ENCODE measurements at regions not wholly inside any gene's neighbourhood (a gene's known extent, or its start where the extent isn't known, plus 50 kb on each side); places are given as distances from the start of the nearest gene placed in this dataset.
"Not testable (repeated sequence)": the region's sequence is repeated elsewhere in the genome, so short reads cannot be mapped to it uniquely, and the experiment has no call there.

DNA sequence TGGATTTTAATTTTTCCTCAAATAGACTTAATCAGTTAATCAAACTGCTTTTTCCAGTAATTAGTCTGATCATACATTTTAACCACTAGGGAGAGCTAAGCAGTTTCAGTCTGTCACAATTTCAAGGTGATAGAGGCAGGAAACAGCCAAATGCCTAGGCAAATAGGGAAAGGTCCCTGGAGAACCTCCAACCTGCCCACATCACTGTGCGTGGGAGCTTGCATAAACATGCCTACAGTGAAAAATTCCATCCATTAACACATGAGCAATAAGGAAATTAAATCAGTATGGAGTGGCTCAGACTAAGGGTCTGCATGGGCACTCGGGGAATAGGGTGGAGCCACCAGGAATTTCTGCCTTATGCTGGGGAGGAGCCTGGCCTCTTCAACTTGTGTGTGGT lies 74.6 kb downstream of the AASDHPPT start:
- no peak for DNase-seq (ENCODE audit: low read depth)
- no peak overlapping the region for H3K4me3 ChIP-seq (ENCODE audit: low read depth, low read length)

DNA sequence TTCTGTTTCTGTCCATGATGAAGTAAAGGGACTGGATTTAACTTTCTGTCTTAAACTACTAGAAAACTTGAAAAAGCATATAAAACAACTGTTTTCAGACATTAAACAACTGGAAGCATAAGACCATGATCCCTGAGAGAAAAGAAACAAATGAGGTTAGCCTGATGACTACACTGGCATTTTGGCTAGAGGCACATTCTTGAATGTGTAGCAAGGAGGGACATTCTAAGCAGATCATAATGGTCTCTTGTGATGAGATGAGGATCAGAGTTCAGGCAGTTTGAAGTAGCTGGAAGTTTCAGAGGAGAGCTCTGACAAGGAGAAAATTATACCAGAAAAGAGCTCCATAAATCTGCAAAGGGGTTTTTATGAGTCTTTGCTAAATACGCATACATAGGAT lies 75.4 kb downstream of the AASDHPPT start:
- DNase-seq (ENCODE audit: low read depth) = no peak
- no peak overlapping the region for H3K4me3 ChIP-seq (ENCODE audit: low read depth, low read length)

DNA sequence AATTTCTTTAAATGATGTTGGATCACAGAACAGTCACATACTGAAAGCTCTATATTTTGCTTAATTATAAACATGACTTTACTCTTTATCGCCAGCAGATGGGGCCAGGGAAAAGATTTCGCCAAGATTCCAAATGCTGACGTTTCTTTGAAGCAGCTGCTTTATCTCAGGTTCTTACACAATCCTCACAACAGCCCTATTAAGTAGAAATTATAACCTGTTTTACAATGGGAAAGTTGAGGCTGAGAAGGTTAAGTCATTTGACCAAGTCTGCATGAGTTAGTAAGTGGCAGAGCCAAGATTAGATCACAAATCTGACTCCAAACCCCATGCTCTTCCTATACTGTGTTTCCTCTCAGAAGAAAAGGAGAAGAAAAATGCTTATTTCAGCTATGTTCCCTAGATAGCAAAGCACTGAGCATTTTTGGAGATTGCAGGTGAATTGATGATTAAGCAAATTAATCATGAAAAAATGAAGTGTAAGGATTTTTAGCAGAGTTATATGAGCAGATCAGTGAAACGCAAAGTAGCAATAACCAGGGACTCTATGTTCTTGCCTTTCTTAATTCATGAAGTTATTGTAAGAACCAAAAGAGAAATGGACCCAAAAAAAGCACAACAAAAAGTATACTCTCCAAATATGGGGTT lies 79.0 kb downstream of the AASDHPPT start:
- no peak overlapping the region for H3K4me3 ChIP-seq (ENCODE audit: low read depth, low read length)
- peak; percentile 30 for DNase-seq (ENCODE audit: low read depth)

DNA sequence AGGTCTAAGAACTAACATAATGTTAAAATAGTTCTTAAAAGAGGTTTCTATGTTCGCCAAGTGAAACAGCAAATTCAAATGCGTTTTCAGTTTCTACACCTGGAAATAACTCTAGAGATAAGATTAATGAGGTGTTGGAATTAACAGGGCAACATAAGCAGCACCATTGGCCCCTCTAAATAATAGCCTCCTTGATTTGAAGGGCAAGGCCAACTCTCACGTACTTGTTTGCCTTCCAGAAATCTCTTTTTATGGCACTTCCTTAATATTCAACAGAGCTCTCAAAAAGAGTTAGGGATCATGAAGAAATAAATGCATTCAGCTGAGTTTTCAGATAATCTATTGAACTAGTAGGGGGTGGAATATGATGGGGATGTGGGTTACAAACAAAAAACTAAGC lies 80.9 kb downstream of the AASDHPPT start:
- DNase-seq (ENCODE audit: low read depth) = no peak
- no peak overlapping the region for H3K4me3 ChIP-seq (ENCODE audit: low read depth, low read length)

DNA sequence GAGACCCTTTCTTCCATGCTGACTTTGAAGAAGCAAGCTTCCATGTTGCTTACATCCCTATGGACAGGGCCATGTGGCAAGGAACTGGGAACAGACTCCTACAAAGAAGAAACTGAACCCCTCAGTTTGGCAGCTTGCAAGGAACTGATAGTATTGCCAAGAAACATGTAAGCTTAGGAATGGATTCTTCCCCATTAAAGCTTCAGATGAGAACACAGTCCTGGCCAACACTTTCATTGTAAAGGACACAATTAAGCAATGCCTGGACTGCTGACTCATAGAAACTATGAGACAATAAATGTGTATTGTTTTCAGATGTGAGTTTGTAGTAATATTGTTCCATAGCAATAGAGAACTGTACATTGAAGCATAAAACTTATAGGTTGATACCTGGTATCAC lies 82.4 kb downstream of the AASDHPPT start:
- DNase-seq (ENCODE audit: low read depth) = peak; percentile 36
- no peak overlapping the region for H3K4me3 ChIP-seq (ENCODE audit: low read depth, low read length)

DNA sequence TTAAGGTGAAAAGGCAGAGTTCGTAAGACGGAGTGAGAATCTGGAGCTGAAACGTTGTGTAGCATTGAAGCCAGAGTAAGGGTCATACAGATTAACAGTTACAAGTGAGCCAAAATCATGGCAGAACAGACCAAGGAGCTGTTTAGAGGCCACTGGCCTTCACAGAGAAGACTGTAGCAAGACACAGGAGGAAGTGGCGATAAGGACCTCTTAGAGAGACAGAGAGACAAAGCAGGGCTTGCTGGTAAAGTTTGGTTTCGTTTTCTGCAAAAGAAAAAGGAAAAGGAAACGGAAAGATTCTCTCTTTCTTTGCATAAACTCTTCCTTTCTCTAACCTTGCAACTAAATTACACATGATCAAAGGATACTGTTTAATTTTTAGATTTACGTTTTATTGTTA lies 83.0 kb downstream of the AASDHPPT start:
- H3K4me3 ChIP-seq (ENCODE audit: low read depth, low read length) = no peak overlapping the region
- DNase-seq (ENCODE audit: low read depth) = no peak

DNA sequence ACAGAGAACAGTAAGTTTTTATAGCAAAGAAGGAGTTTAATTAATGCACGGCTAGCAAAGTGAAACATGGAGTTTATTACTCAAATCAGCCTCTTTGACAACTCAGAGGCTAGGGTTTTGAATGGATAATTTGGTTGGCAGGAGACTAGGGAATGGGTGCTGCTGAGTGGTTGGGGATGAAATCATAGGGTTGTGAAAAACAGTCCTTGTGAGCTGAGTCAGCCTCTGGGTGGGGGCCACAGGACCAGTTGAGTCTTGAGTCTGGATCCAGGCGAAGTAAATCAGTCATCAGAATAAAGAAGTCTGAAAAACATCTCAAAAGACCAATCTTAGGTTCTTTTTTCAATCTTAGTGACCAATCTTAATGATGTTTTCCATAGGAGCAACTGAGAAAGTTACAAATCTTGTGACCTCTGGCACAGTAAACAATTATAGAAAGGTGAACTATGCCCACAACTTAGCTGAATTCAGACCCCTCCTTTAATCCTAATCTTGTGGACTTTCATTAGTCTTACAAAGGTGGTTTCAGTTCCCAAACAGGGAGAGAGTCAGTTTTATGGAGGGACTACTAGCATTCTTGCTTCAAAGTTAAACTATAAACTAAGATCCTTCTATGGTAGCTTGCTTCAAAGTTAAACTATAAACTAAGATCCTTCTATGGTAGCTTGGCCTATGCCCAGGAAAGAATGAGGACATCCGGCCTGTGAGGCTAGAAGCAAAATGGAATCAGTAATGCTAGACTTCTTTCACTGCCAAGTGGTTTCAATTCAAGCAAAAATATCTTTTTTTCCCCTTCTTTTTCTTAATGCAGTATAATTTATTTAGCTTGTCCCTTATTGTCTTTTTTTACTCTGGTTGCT lies 84.5 kb downstream of the AASDHPPT start:
- no peak overlapping the region for H3K4me3 ChIP-seq (ENCODE audit: low read depth, low read length)
- DNase-seq (ENCODE audit: low read depth) = no peak

DNA sequence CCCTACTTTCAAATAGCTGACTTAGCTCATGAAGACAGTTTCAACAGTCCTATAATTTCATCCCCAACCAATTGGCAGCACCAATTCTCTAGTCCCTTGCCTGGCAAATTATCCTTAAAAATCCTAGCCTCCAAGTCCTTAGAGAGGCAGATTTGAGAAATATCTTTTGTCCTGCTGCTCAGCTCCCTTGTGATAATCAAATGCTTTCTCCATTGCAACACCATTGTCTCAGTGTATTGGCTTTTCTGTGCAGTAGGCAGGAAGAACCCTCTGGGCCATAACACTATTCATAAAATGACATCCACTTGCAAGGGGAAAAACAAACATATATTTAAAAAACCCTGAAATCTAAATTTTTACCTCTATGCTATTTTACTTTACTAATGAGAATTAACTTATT lies 89.6 kb downstream of the AASDHPPT start:
- no peak for DNase-seq (ENCODE audit: low read depth)
- no peak overlapping the region for H3K4me3 ChIP-seq (ENCODE audit: low read depth, low read length)

DNA sequence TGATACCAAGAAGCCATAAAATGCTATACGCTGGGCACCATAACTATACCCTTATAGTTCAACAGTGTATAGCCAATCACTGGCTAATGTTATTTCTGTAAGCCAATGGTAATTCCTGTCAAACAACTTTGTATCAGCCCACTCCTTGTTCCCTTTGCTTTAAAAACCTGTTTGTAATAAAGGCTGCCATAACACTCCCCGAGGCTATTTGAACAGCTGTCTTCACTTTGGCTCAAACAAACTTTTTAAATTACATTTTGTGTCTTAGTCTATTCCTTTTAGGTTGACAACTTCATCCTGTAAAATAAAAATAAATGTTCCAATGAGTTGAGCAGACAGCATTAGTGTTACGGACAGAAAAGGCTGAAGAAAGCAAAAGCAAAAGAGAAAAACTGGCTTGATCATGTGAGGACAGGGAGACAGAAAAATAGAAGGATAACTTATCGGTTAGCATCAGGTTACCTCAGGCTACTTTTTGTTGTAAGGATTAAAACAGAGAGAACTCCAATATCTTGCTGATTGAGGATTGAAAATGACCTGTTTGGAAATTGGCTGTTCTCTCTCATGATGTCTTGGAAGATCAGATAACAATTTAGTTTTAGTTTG lies 95.0 kb downstream of the AASDHPPT start:
- no peak overlapping the region for H3K4me3 ChIP-seq (ENCODE audit: low read depth, low read length)
- DNase-seq (ENCODE audit: low read depth) = no peak

DNA sequence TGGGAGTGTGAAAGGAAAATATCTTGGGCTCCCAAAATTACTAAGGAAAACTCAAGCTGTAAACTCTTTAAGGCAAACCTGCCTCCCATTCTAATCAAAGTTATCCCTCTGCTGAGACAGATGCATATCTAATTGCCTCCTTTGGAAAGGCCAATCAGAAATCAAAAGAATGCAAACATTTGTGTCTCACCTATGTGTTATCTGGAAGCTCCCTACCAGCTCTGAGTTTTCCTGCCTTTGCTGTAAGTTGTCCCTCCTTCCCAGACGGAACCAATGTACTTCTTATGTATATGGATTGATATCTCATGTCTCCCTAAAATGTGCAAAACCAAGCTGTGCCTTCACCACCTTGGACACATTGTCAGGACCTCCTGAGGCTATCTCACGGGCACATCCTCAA lies 95.8 kb downstream of the AASDHPPT start:
- no peak overlapping the region for H3K4me3 ChIP-seq (ENCODE audit: low read depth, low read length)
- DNase-seq (ENCODE audit: low read depth) = no peak

DNA sequence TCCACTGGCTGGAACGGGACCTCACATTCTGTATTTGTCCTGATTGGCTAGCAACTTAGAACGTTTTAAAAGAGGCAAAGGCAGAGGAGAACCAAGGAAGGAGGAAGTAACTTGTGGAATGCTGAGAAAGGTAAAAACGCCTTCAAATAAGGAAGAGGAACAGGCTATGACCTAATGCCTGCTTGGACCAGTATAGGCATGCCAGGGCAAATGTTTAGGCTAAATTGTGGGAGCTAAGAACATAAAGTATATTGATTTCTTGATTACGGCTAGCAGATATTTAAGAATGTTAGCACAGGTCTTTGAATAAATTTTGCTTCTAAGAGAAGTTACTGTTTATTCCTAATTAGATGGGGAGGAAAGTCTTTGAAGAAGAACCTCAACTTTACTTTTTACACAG lies 96.5 kb downstream of the AASDHPPT start:
- H3K4me3 ChIP-seq (ENCODE audit: low read depth, low read length); DNase-seq (ENCODE audit: low read depth): not testable (repeated sequence)

DNA sequence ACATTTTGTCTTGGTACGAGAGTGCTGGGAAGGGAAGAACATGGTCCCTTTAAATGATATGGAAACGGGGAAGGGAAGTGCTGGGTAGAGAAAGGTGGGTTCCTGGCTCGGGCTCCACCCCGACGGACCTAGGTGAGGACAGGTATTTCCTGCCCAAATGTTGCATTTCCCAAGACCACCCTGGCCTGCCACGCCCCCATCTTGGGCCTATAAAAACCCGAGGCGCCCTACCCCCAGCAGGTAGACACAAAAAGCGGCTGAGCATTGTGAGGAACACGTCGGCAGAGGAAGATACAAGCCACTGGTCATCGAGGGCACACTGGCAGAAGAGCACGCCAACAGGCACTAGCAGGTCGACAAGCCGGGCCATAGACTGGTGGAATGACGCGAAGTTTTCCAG lies 99.4 kb downstream of the AASDHPPT start:
- H3K4me3 ChIP-seq (ENCODE audit: low read depth, low read length) = no peak overlapping the region
- no peak for DNase-seq (ENCODE audit: low read depth)

DNA sequence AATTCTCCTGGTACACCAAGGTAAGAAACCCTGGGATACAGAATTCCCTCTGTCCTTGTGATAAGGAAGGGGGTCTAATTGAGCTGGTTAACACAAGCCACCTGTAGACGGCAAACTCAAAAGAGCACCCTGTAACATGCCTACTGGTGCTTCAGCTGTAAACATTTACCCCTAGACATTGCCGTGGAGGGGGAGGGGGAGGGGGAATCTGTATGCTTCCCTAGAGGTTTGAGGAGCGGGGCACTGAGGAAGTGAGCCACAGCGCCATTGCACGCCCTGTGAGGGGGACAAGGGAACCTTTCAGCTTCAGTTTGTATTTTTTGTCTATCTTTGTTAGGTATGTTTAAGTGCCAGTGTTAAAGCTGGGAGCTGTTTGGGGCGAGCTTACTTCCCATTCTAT lies 99.8 kb downstream of the AASDHPPT start:
- H3K4me3 ChIP-seq (ENCODE audit: low read depth, low read length) = no peak overlapping the region
- DNase-seq (ENCODE audit: low read depth) = no peak

DNA sequence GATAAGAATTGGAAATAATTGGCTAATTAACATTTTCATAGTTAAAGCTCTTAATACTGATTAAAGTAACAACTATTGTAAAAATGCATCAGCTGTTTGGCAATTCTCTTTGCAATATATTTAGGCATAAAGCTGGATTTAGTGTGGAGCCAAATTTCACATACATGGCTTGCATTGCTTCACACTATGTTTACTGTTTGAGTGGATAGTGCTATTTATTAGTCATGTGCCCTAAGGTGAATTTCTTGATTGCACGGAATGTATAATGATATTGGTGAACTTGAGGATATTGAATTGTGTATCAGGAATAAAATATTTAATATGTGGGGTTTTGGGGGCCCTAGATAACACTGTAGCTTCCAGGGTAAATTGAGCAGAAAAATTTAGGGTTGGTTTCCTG lies 100.9 kb downstream of the AASDHPPT start:
- no peak for DNase-seq (ENCODE audit: low read depth)
- H3K4me3 ChIP-seq (ENCODE audit: low read depth, low read length) = no peak overlapping the region

DNA sequence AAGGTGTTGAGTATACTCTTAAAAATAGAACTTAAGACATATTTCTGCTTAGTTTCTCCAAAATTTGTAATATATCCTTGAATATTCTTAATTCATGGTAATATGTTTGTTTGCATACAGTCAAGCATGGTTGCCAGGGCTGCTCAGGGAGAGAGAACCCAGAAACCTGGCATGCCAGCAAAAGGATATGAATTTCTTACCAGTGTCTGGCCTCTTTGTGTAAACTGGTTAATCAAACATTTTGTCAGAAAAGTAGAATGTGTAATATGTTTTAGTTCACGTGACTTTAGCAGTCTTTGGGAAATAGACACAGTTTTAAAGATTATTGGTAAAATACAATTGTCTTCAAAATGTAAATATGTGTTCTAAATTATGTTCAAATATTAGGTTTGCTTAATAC lies 101.6 kb downstream of the AASDHPPT start:
- no peak for DNase-seq (ENCODE audit: low read depth)
- H3K4me3 ChIP-seq (ENCODE audit: low read depth, low read length) = no peak overlapping the region

DNA sequence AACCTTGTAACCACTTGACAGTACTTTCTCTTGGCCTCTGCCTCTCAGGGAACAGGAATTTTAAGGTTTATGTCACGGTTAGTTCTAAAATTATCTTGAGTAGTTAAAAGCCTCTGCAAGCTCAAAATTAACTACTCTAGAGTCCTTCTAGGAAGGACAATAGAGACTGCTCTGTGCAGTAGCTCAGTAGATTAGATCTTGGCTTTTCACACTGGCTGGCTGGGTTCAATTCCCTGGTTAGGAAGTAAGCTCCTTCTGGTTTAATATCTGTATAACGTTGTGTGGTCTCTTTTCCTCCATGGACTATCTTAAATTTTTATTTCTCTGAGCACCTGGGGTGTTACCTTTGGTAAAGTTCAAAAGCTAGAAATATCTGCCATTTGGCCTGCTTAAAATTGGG lies 109.2 kb downstream of the AASDHPPT start:
- H3K4me3 ChIP-seq (ENCODE audit: low read depth, low read length) = no peak overlapping the region
- no peak for DNase-seq (ENCODE audit: low read depth)

DNA sequence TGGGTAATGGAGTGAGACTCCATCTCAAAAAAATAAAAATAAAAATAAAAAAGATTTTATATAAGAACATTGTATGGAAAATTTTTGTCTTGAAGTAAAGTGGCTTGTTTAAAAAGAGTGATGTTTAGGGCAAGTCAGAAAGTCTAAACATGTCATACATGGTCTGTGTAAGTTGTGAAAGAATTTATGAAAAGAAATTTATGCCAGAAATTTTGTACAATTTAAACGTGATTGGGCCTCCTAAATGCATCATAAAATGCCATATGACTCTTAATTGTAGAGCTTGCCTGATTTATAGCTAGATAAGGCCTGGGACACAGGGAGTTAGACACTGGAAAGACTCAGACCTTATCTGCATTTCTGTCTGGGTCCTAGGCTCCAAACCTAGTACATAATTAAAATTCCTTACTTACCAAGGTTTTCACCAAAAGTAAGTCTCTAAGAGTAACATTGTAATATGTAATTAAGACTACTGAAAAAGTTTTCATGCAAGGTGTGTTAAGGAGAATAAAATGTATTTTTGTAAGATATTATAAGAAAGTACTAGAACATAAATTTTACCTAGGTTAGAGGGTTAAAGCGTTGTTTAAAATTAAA lies 110.5 kb downstream of the AASDHPPT start:
- DNase-seq (ENCODE audit: low read depth) = no peak
- no peak overlapping the region for H3K4me3 ChIP-seq (ENCODE audit: low read depth, low read length)

DNA sequence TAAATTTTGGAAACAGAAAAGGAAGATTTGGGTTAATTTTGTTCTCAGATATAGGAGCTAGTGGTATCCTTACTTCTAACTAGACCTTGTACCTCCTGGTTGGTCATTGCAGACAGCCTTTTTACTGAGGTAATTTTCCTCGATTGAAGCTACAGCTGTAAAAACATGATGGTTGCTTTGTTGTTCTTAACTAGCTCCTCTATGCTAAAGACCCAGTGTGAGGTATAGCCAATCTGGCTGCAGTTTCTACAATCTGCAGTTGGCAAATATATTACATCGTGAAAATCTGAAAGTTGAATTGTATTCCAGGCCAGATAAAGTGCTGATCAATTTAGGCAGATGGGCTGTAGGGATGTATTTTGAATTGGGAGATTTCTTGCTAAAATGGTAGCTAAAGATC lies 116.5 kb downstream of the AASDHPPT start:
- no peak for DNase-seq (ENCODE audit: low read depth)
- no peak overlapping the region for H3K4me3 ChIP-seq (ENCODE audit: low read depth, low read length)

DNA sequence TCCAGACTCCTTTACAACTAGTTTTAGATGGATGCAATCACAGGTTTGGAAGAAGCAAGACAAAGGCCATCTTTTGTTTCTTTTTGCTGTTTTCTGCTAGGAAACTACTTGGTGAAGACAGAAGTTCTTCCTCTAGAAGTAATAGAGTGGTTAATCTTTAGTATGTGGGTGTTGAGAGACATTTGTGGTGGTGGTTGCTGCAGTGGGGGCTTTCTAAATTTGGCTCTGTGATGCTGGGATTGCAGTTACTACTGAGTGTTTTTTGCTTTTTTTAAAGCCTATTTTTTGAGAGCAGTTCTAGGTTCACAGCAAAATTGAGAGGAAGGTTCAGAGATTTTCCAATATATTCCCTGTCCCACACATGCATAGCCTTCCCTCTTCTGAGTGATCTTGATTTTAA lies 120.0 kb downstream of the AASDHPPT start:
- DNase-seq (ENCODE audit: low read depth) = no peak
- H3K4me3 ChIP-seq (ENCODE audit: low read depth, low read length) = no peak overlapping the region

DNA sequence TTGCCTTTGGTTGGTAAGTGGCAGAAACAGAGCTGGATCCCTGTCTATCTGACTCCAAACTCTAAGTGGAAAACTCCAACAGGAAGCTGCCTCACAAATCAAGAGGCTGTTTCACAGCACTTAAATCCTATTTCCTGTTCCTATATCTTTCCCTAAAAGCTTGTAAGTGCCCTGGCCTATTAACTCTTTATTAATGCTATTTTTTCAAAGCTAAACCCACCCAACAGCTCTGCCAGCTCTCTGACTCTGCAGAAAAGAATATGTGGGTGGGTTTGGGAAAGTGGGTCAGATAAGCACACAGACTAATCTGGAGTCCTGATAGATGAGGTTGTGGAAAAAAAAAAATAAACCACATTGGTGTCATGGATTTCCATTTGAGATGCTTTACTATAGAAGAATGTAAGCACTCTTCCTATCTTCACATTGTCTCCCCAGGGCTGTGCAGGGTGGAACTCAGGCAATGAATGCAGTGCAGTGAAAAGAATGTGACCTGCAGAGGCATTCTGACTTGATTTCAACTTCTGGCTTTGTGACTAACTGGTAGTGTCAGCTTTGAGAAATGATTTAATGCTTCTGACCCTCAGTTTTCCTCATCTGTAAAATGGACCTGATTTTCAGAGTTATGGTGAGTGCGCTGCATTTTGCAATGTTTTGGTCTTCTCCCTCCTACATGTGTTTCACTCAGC lies 125.6 kb downstream of the AASDHPPT start:
- DNase-seq (ENCODE audit: low read depth) = no peak
- no peak overlapping the region for H3K4me3 ChIP-seq (ENCODE audit: low read depth, low read length)
